ENCODE measurements at regions not wholly inside any gene's neighbourhood (a gene's known extent, or its start where the extent isn't known, plus 50 kb on each side); places are given as distances from the start of the nearest gene placed in this dataset.
"Not testable (repeated sequence)": the region's sequence is repeated elsewhere in the genome, so short reads cannot be mapped to it uniquely, and the experiment has no call there.

DNA sequence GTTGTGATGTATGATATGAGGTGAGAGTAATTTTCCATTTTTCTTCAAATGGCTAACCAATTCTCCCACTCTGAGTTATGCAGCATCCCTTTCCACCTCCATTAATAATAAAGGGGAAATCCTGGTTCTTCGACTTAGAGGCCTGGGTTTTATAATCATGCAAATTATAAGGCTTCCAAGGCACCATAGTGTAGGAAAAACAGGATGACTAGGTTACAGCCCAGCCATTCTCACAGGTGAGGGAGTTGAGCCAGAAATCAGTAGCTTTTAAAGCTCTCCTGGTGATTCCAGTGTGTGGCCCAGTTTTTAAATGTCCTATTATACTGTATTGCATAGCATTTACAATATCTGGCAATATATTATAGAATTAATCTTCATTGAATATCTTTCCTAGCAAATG, 203.1 kb downstream of the ARHGEF9 start:
- Mint-ChIP-seq H3K4me3 (no peak overlapping the region), H3K36me3 (ENCODE audit: low read depth) (no peaks in the 10 kb centered on the region), H3K9me3 (no peaks in the 10 kb centered on the region), H3K4me1 (peaks cover 2% of the 10 kb centered on the region), H3K27ac (no peak overlapping the region), H3K27me3 (peaks cover 2% of the 10 kb centered on the region)
- DNase-seq (no peak), ATAC-seq (no peak)

DNA sequence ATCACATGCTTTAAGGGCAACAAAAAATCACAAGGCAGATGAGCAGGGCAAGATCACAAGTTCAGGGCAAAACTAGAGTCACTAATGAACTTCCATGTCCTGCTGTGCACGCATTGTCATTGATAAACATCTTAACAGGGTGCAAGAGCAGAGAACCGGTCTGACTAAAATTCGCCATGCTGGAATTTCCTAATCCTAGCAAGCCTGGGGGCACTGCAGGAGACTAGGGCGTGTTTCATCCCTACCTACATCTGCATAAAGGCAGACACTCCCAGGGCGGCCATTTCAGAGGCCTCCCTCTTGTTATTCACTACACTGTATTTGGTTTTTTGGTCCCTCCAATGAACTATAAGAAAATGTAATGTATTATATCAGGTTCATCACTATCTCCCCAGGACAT, 203.6 kb downstream of the ARHGEF9 start:
- H3K27me3 Mint-ChIP-seq = peaks cover 2% of the 10 kb centered on the region
- ATAC-seq (no peak), DNase-seq (no peak)
- H3K36me3 Mint-ChIP-seq (ENCODE audit: low read depth) = no peaks in the 10 kb centered on the region
- H3K27ac Mint-ChIP-seq = no peak overlapping the region
- H3K4me3 Mint-ChIP-seq = no peak overlapping the region
- H3K9me3 Mint-ChIP-seq = no peaks in the 10 kb centered on the region
- peaks cover 2% of the 10 kb centered on the region for H3K4me1 Mint-ChIP-seq

DNA sequence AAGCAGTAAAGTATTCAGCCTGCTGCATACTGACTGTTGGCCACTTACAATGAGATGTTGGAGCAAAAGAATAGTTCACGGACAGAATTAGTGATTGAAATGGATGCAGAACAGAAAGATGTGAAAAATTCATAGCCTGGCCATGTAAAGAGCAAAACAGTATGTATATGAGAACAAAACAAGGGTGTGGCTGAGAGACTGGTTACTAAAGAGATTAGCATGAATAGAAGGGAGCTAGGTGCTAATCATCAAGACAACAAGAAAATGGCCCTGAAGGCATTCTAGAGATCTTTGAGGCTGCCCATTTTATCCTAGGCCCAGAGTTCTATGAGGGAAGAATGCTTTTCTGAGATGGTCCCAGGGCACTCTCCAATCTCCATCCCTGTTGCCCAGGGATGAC, 208.5 kb downstream of the ARHGEF9 start:
- no peak overlapping the region for H3K27ac Mint-ChIP-seq
- no peak overlapping the region for H3K4me3 Mint-ChIP-seq
- peaks cover 2% of the 10 kb centered on the region for H3K27me3 Mint-ChIP-seq
- DNase-seq = no peak
- H3K9me3 Mint-ChIP-seq = peaks cover 5% of the 10 kb centered on the region
- no peaks in the 10 kb centered on the region for H3K36me3 Mint-ChIP-seq (ENCODE audit: low read depth)
- ATAC-seq = no peak
- peaks cover 2% of the 10 kb centered on the region for H3K4me1 Mint-ChIP-seq

DNA sequence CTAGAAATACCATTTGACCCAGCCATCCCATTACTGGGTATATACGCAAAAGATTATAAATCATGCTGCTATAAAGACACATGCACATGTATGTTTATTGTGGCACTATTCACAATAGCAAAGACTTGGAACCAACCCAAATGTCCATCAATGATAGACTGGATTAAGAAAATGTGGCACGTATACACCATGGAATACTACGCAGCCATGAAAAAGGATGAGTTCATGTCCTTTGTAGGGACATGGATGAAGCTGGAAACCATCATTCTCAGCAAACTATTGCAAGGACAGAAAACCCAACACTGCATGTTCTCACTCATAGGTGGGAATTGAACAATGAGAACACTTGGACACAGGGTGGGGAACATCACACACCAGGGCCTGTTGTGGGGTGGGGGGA, 209.3 kb downstream of the ARHGEF9 start:
- H3K27ac Mint-ChIP-seq; H3K27me3 Mint-ChIP-seq; H3K9me3 Mint-ChIP-seq; H3K4me3 Mint-ChIP-seq; DNase-seq; ATAC-seq; H3K36me3 Mint-ChIP-seq (ENCODE audit: low read depth); H3K4me1 Mint-ChIP-seq: not testable (repeated sequence)

DNA sequence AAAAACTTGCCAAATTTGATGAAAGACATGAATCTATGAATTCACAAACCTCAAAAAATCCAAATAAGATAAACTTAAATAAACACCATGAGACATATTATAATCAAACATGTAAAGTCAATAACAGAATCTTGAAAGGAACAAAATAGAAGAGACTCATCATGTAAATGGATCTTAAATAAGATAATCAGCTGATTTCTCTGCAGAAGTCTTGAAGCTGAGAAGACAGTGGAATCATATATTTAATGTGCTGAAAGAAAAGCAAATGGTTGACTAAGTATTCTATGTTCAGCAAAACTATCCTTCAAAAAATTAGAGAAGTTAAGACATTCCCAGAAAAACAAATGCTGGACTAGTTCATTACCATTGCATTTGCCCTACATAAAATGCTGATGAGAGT, 215.7 kb upstream of the SPIN4 start:
- ATAC-seq = no peak
- Mint-ChIP-seq H3K9me3 (no peaks in the 10 kb centered on the region), H3K4me1 (peaks cover 3% of the 10 kb centered on the region), H3K27me3 (peaks cover 5% of the 10 kb centered on the region), H3K27ac (no peak overlapping the region), H3K4me3 (no peak overlapping the region), H3K36me3 (ENCODE audit: low read depth) (no peaks in the 10 kb centered on the region)
- no peak for DNase-seq

DNA sequence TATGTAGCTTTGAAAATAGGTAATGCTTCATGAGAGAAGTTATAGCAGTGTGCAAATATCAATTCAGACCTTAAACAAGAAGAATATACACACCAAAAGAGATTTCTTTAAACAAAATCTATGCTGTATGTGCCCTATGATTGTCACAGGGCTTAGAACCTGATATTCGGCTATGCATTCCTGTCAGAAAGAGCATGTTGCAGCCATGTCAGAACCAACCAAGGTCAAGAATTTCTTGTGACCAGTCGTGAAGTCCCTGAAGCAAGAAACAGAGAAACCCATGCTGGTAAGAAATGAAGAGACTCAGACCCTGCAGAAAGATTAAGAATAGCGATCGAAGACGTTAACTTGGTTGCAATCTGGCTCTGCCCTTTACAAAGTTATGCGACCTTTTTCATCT, 210.3 kb upstream of the SPIN4 start:
- peak overlapping the region; percentile 99 for H3K4me3 Mint-ChIP-seq
- DNase-seq (no peak), ATAC-seq (no peak)
- H3K36me3 Mint-ChIP-seq (ENCODE audit: low read depth) = peaks cover 9% of the 10 kb centered on the region
- H3K27me3 Mint-ChIP-seq = no peaks in the 10 kb centered on the region
- H3K9me3 Mint-ChIP-seq = no peaks in the 10 kb centered on the region
- H3K27ac Mint-ChIP-seq = peak overlapping the region; percentile 49
- peaks cover 18% of the 10 kb centered on the region for H3K4me1 Mint-ChIP-seq

DNA sequence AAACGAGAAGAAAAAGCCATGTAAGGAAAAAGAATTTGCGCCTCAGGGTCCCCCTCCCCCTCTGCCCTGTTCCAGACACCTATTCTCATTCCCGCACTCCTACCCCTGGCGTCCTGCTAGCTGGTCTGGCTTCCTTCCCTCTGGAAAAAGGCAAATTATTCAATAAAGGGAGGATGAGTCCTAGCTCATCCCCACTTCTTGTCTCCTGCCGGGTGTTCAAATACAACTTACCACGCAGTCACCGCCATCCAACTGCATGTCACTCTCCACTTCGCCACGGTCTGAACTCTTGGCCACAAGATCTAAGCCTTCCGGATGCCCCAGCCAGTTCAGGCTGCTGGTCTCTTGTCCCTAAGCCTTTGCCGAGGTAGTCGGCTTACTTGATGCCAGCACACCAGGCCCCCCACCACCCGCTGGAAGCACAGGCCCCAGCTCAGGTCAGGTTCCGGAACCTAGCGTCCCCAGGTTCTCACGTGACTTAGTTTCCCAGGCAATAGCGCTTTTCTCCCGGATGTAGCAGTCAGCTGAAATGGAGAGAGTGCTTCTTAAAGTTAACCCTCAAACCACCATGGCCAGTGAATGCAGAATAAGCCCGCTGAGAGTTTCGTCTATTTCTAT, 209.6 kb upstream of the SPIN4 start:
- peak; percentile 95 for ATAC-seq
- Mint-ChIP-seq H3K4me1 (peaks cover 18% of the 10 kb centered on the region), H3K27ac (peak overlapping the region; percentile 86), H3K4me3 (peak overlapping the region; percentile 99), H3K9me3 (peaks cover 2% of the 10 kb centered on the region), H3K36me3 (ENCODE audit: low read depth) (peaks cover 10% of the 10 kb centered on the region), H3K27me3 (no peaks in the 10 kb centered on the region)
- peak; percentile 48 for DNase-seq

DNA sequence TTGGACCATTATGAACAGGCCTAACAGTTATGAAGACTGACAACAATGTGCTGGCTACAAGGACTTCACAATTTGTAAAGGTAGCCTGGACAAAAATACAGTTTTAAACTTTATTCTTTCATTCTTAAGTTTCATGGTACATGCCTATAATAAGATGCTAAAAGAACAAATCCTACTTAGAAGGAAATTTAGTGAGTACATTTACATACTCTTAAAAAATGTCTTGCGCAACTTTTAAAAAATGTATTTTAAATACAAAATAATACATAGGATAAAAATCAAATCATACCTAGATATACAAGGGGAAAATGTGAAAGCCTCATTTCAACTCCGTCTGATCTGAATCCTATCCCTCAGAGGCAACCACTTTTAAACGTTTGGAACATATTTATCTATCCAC, 200.7 kb upstream of the SPIN4 start:
- H3K4me3 Mint-ChIP-seq = no peak overlapping the region
- ATAC-seq (no peak), DNase-seq (no peak)
- peaks cover 26% of the 10 kb centered on the region for H3K9me3 Mint-ChIP-seq
- H3K27me3 Mint-ChIP-seq = no peaks in the 10 kb centered on the region
- no peak overlapping the region for H3K27ac Mint-ChIP-seq
- no peaks in the 10 kb centered on the region for H3K4me1 Mint-ChIP-seq
- peaks cover 19% of the 10 kb centered on the region for H3K36me3 Mint-ChIP-seq (ENCODE audit: low read depth)

DNA sequence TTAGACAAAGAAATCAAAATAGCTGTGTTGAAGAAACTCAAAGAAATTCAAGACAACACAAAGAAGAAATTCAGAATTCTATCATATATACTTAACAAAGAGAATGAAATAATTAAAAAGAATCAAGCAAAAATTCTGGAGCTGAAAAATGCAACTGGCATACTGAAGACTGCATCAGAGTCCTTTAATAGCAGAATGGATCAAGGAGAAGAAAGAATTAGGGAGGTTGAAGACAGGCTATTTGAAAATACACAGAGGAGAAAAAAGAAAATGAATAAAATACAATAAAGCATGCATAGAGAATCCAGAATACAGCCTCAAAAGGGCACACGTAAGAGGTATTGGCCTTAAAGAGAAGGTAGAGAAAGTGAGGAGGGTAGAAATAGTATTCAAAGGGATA, 179.5 kb upstream of the SPIN4 start:
- H3K9me3 Mint-ChIP-seq = peaks cover 11% of the 10 kb centered on the region
- no peaks in the 10 kb centered on the region for H3K27me3 Mint-ChIP-seq
- ATAC-seq = no peak
- no peak overlapping the region for H3K27ac Mint-ChIP-seq
- peaks cover 2% of the 10 kb centered on the region for H3K4me1 Mint-ChIP-seq
- no peak for DNase-seq
- H3K4me3 Mint-ChIP-seq = no peak overlapping the region
- H3K36me3 Mint-ChIP-seq (ENCODE audit: low read depth) = peaks cover 32% of the 10 kb centered on the region

DNA sequence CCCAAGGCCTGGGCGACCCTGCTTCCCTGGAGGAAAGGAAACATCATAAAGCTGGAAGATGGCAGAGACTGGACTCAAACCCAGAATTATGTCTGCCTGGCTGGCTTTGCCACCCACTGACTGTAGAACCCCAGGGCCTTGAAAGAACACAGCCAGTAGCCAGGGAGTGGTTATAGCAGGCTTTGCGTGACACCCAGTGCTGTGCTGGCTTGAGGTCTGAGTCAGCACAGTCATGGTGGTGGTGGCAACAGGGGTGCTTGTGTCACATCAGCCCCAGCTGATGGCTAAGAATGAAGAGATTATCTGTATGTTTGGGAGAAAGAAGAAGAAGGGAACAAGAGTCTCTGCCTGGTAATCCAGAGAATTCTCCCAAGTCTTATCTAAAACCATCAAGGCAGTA, 178.8 kb upstream of the SPIN4 start:
- H3K36me3 Mint-ChIP-seq (ENCODE audit: low read depth) = peaks cover 33% of the 10 kb centered on the region
- peaks cover 2% of the 10 kb centered on the region for H3K4me1 Mint-ChIP-seq
- H3K27ac Mint-ChIP-seq = no peak overlapping the region
- no peaks in the 10 kb centered on the region for H3K27me3 Mint-ChIP-seq
- DNase-seq (no peak), ATAC-seq (no peak)
- peaks cover 11% of the 10 kb centered on the region for H3K9me3 Mint-ChIP-seq
- H3K4me3 Mint-ChIP-seq = no peak overlapping the region

DNA sequence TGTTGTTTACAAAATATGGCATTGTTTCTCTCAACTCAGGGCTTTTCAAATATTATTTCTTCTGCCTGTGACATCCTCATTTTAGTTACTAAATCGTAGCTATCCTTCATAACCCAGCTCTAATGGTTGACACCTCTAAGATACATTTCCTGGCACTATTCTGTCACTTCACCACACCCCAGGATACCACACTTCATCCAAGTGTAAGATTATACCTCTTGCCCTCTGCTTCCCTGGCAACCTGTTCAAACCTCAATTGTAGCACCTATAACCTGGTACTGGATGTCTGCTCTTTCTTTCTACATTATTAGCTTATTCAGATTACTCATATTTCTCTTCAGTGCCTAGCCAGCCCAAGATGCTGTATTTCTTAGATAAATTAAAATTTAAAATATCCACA, 175.7 kb upstream of the SPIN4 start:
- Mint-ChIP-seq H3K27ac (no peak overlapping the region), H3K9me3 (peaks cover 4% of the 10 kb centered on the region), H3K36me3 (ENCODE audit: low read depth) (peaks cover 24% of the 10 kb centered on the region), H3K4me3 (no peak overlapping the region), H3K4me1 (peaks cover 2% of the 10 kb centered on the region), H3K27me3 (no peaks in the 10 kb centered on the region)
- ATAC-seq (no peak), DNase-seq (no peak)

DNA sequence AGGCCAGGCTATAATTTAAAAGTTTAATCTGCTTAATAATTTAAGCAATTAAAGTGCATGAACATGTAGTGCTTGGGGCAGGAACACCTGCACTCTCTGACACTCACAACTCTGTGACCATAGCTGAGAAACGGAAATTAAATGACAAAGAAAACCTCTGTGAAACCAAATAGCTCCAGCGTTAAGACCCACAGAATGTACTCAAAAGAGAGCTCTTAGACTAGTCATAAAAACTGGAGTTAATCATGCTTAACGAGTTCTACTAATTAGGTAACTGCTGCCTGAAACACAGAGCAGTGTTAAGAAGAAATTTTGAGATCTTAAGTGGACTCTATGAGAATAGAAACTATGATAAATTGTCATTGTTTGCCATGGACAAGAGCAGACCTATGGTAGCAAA, 174.4 kb upstream of the SPIN4 start:
- H3K27ac Mint-ChIP-seq = no peak overlapping the region
- H3K4me1 Mint-ChIP-seq = peaks cover 3% of the 10 kb centered on the region
- no peak for DNase-seq
- H3K9me3 Mint-ChIP-seq = peaks cover 4% of the 10 kb centered on the region
- H3K36me3 Mint-ChIP-seq (ENCODE audit: low read depth) = peaks cover 21% of the 10 kb centered on the region
- no peak for ATAC-seq
- H3K4me3 Mint-ChIP-seq = no peak overlapping the region
- H3K27me3 Mint-ChIP-seq = no peaks in the 10 kb centered on the region

DNA sequence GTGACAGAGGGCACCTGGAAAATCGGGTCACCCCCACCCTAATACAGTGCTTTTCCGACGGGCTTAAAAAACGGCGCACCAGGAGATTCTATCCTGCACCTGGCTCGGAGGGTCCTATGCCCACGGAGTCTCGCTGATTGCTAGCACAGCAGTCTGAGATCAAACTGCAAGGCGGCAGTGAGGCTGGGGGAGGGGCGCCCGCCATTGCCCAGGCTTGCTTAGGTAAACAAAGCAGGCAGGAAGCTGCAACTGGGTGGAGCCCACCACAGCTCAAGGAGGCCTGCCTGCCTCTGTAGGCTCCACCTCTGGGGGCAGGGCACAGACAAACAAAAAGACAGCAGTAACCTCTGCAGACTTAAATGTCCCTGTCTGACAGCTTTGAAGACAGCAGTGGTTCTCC, 168.2 kb upstream of the SPIN4 start:
- not testable (repeated sequence) for DNase-seq; H3K27me3 Mint-ChIP-seq; H3K4me3 Mint-ChIP-seq; H3K9me3 Mint-ChIP-seq; H3K36me3 Mint-ChIP-seq (ENCODE audit: low read depth); H3K27ac Mint-ChIP-seq; H3K4me1 Mint-ChIP-seq; ATAC-seq

DNA sequence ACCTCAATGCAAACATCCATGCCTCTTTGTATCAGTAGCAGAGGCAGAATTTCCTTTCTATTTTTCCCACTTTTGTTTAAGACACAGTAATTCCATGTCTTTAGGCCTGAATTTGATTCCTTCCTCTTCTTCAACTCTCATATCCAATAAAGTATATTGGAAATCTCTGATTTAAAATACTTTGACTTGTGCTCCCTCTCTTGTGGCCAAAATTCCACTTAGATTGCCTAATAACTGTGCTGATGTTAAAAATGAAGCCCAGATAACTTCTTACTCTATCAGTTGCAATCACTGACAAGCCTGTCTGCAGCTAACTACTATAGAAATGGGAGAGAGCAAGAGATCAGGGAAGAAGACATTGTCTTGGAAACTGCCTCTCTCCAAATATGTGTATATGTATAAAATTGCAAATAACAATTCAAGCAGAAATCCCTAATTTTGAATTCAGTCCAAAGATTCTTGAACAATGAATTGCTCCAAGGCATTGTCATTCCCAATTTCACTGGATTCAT, 163.5 kb upstream of the SPIN4 start:
- ATAC-seq = no peak
- Mint-ChIP-seq H3K27me3 (no peaks in the 10 kb centered on the region), H3K4me1 (peaks cover 4% of the 10 kb centered on the region), H3K27ac (no peak overlapping the region), H3K4me3 (no peak overlapping the region), H3K9me3 (no peaks in the 10 kb centered on the region), H3K36me3 (ENCODE audit: low read depth) (peaks cover under 1% of the 10 kb centered on the region)
- DNase-seq = no peak

DNA sequence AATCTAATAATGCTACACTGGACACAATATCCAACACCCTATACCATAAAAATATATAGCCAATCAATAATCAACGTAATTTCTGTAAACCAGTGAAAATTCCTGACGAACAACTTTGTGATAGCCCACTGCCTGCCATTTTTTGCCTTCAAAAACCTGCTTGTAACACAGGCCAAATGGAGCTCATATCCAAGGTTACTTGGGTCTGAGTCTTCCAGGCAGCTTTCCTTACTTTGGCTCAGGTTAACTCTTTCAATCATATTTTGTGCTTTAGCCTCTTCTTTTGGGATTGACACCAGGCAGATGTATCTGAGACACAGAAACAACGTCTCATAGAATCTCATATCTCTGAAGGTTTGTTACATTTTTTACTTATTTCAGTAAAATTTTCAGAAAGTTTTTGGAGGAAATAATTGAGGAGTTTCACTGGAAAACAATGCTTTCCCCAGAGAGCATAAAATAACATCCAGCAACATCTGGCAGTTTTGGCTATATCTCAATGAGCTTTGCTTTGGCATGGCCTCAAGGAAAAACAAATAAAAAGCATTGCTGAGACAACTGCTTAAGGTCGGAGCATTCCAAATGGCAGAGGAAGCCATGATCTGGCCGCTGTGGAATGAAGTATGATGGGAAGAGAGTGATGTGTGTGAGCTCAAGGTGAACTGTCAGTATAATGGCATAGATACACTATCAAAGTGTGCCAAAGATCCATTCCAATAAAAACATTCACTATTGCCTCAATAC, 162.9 kb upstream of the SPIN4 start:
- H3K4me1 Mint-ChIP-seq = peaks cover 6% of the 10 kb centered on the region
- ATAC-seq (no peak), DNase-seq (no peak)
- H3K4me3 Mint-ChIP-seq = no peak overlapping the region
- H3K27me3 Mint-ChIP-seq = no peaks in the 10 kb centered on the region
- peaks cover 2% of the 10 kb centered on the region for H3K36me3 Mint-ChIP-seq (ENCODE audit: low read depth)
- no peak overlapping the region for H3K27ac Mint-ChIP-seq
- H3K9me3 Mint-ChIP-seq = no peaks in the 10 kb centered on the region
